Ureter (tissue), 1 donor: ENCODE measurements at regions not wholly inside any gene's neighbourhood (a gene's known extent, or its start where the extent isn't known, plus 50 kb on each side); places are given as distances from the start of the nearest gene placed in this dataset.
"Not testable (repeated sequence)": the region's sequence is repeated elsewhere in the genome, so short reads cannot be mapped to it uniquely, and the experiment has no call there.

Experiments
- DNase-seq: peaks from one replicate; pipeline ENCODE4 v3.0.0-alpha.2; 2020; ENCODE audit warnings: low spot score
- donor health status: DM: yes; HTN: yes; CAD: no.

- DNase-seq: no peak
Measured at GRCh38 chr2:204359076-204359475, 186.2 kb upstream of the PARD3B start.

GRCh38 chr2:204360218-204361007 is 184.9 kb upstream of the PARD3B start:
- no peak for DNase-seq

- DNase-seq: no peak
Measured at GRCh38 chr2:204361738-204362137, 183.5 kb upstream of the PARD3B start.

- no peak for DNase-seq
Measured at GRCh38 chr2:204362581-204362980, 182.7 kb upstream of the PARD3B start.

- DNase-seq: no peak
Measured at GRCh38 chr2:204363513-204363912, 181.8 kb upstream of the PARD3B start.

GRCh38 chr2:204364860-204365535 is 180.3 kb upstream of the PARD3B start:
- DNase-seq: no peak

GRCh38 chr2:204365811-204366210 is 179.5 kb upstream of the PARD3B start:
- DNase-seq: no peak

- DNase-seq: no peak
Measured at GRCh38 chr2:204367466-204367865, 177.8 kb upstream of the PARD3B start.

GRCh38 chr2:204370172-204370718 is 175.0 kb upstream of the PARD3B start:
- DNase-seq: no peak

- DNase-seq: no peak
Measured at GRCh38 chr2:204373942-204374341, 171.3 kb upstream of the PARD3B start.

- no peak for DNase-seq
Measured at GRCh38 chr2:204380141-204380881, 165.0 kb upstream of the PARD3B start.

GRCh38 chr2:204386668-204387067 is 158.6 kb upstream of the PARD3B start:
- no peak for DNase-seq

- no peak for DNase-seq
Measured at GRCh38 chr2:204389120-204389519, 156.2 kb upstream of the PARD3B start.

- no peak for DNase-seq
Measured at GRCh38 chr2:204389856-204390255, 155.4 kb upstream of the PARD3B start.

- no peak for DNase-seq
Measured at GRCh38 chr2:204395539-204395938, 149.7 kb upstream of the PARD3B start.

GRCh38 chr2:204401114-204401513 is 144.2 kb upstream of the PARD3B start:
- DNase-seq: no peak

- DNase-seq: no peak
Measured at GRCh38 chr2:204407204-204408014, 137.9 kb upstream of the PARD3B start.

GRCh38 chr2:204412782-204413181 is 132.5 kb upstream of the PARD3B start:
- not testable (repeated sequence) for DNase-seq

- DNase-seq: no peak
Measured at GRCh38 chr2:204415406-204416181, 129.7 kb upstream of the PARD3B start.

GRCh38 chr2:204416236-204416635 is 129.0 kb upstream of the PARD3B start:
- no peak for DNase-seq

- DNase-seq: no peak
Measured at GRCh38 chr2:204425821-204426220, 119.5 kb upstream of the PARD3B start.
